H1 (cell line): ENCODE measurements at regions not wholly inside any gene's neighbourhood (a gene's known extent, or its start where the extent isn't known, plus 50 kb on each side); places are given as distances from the start of the nearest gene placed in this dataset.

Experiments used
- ASH2L ChIP-seq: fragments of 200-600, 300-600 bp; sonication (generic); IDR thresholded peaks from one replicate; pipeline ENCODE4 v1.7.1; 2017; ENCODE audit warnings: low read length
- CHD1 ChIP-seq: IDR thresholded peaks from 2 replicates; pipeline ENCODE4 v1.6.1; 2012; ENCODE audit warnings: low read depth, low read length, improper control_type of control experiment
- GABPA ChIP-seq: IDR thresholded peaks from 2 replicates; pipeline ENCODE4 v1.6.1; 2011; ENCODE audit warnings: mild to moderate bottlenecking, low read length, moderate library complexity, borderline replicate concordance; ENCODE audit not compliant: insufficient read depth
- GTF2F1 ChIP-seq: IDR thresholded peaks from 2 replicates; pipeline ENCODE4 v1.6.1; 2012; ENCODE audit warnings: low read depth, low read length, improper control_type of control experiment, borderline replicate concordance
- MAFK ChIP-seq: IDR thresholded peaks from 2 replicates; pipeline ENCODE4 v1.6.1; 2012; ENCODE audit warnings: low read depth, mild to moderate bottlenecking, improper control_type of control experiment, low read length

DNA sequence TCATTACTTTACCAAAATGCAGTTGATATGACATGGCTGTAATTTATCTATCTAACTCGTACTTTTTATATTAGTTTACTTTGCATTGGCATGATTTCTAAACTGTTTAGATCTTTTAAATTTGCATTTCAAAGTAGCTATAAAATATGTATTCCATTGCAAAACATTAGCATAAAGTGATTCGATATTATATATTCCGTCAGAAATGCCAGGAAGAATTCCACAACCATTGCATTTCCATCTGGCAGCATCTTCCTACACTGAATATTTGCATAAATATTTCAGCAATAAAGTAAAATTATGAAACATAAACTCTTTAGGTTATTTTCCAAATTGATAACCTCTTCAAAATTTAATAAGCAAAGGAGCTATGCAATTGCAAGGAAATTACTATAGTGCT, 546.6 kb downstream of the MFSD1 start (continued):
- no peak for TF ChIP-seq CHD1
- TF ChIP-seq ASH2L = no peak
- TF ChIP-seq GABPA = no peak
- no peak for TF ChIP-seq GTF2F1
- no peak for TF ChIP-seq MAFK
